HCT116 (cell line): ENCODE measurements at regions not wholly inside any gene's neighbourhood (a gene's known extent, or its start where the extent isn't known, plus 50 kb on each side); places are given as distances from the start of the nearest gene placed in this dataset.

Experiments
- ATAC-seq: fragments of 200-7000 bp; cut with Tn5 transposase; 2 replicates; pipeline ENCODE4 v1.9.1; 2020; ENCODE audit warnings: mild to moderate bottlenecking, moderate library complexity
- BruUV-seq: library from RNA; stranded (reverse); fragments of 400-500 nt; replicated peaks from 2 replicates; lab custom pipeline; 2021; lab: Mats Ljungman, UMichigan
- CTCF ChIA-PET: fragments of 300-600 bp; sonication (Branson Sonifier 250); formaldehyde crosslinking; loops from one replicate; lab custom pipeline; 2021; ENCODE audit warnings: antibody characterized with exemption; lab: Charles Lee
- POLR2A ChIA-PET: fragments of 300-600, 350-600 bp; sonication (Branson Sonifier 250); formaldehyde crosslinking; loops from one replicate; lab custom pipeline; 2021; ENCODE audit warnings: antibody characterized with exemption; lab: Charles Lee
- RAD21 ChIA-PET, 2 experiments: fragments of 300-600 bp; sonication (Branson Sonifier 250); formaldehyde crosslinking; loops; one replicate each; lab custom pipeline; 2023; ENCODE audit warnings: low total read pairs in 2 of 2; ENCODE audit not compliant: uncharacterized antibody in 2 of 2, unreplicated experiment in 2 of 2, low non-redundant PET in 1 of 2; lab: Charles Lee
- DNase-seq: peaks from one replicate; pipeline ENCODE4 v3.0.0-alpha.2; 2010; ENCODE audit warnings: low read depth, low spot score
- H2AFZ ChIP-seq: fragments of 200-600 bp; shearing (Covaris generic), sonication (generic); 2 replicates; pipeline ENCODE4 v1.6.1; 2017; ENCODE audit warnings: low read depth, mixed run types, mixed read lengths, antibody characterized with exemption, low read length; ENCODE audit not compliant: poor library complexity, severe bottlenecking
- H3K27ac ChIP-seq: 2 replicates; pipeline ENCODE4 v1.5.1; 2012; ENCODE audit warnings: low read depth, low read length
- H3K27me3 ChIP-seq: fragments of 200-600 bp; sonication (generic); 2 replicates; pipeline ENCODE4 v1.6.1; 2016; ENCODE audit warnings: mixed run types, low read length, mixed read lengths; ENCODE audit not compliant: insufficient read depth
- H3K36me3 ChIP-seq, 2 experiments: fragments of 200-500 bp in 1 of 2; fragments of 200-600 bp in 1 of 2; sonication (Bioruptor generic) in 1 of 2; sonication (generic) in 1 of 2; 2 replicates each; pipeline versions ENCODE4 v1.5.1 to v1.6.1; 2014 to 2016; ENCODE audit warnings: low read length in 2 of 2, inconsistent platforms in 1 of 2, mixed read lengths in 1 of 2, mixed run types in 1 of 2; ENCODE audit not compliant: insufficient read depth in 2 of 2, control insufficient read depth in 1 of 2
- H3K4me1 ChIP-seq, 2 experiments: fragments of 200-600 bp in 1 of 2; sonication (generic) in 1 of 2; 2 replicates each; pipeline versions ENCODE4 v1.5.1 to v1.6.1; 2012 to 2017; ENCODE audit warnings: low read length in 2 of 2, inconsistent platforms in 1 of 2, mild to moderate bottlenecking in 1 of 2, mixed read lengths in 1 of 2, mixed run types in 1 of 2, moderate library complexity in 1 of 2; ENCODE audit not compliant: insufficient read depth in 2 of 2, control insufficient read depth in 1 of 2
- H3K4me2 ChIP-seq: fragments of 200-600 bp; sonication (generic); 2 replicates; pipeline ENCODE4 v1.6.1; 2017; ENCODE audit warnings: mixed run types, low read length, mixed read lengths
- H3K4me3 ChIP-seq, 2 experiments: fragments of 200-600 bp in 1 of 2; sonication (generic) in 1 of 2; replicated peaks in 1 of 2; 2 replicates each; pipeline ENCODE4 v1.5.1; 2011 to 2016; ENCODE audit warnings: low read length in 2 of 2, control low read depth in 1 of 2, low read depth in 1 of 2, mild to moderate bottlenecking in 1 of 2, mixed read lengths in 1 of 2, mixed run types in 1 of 2
- H3K79me2 ChIP-seq: fragments of 200-600 bp; sonication (generic); 2 replicates; pipeline ENCODE4 v1.6.1; 2017; ENCODE audit warnings: mild to moderate bottlenecking, mixed run types, low read length, moderate library complexity, mixed read lengths; ENCODE audit not compliant: insufficient read depth
- H3K9ac ChIP-seq: fragments of 200-600 bp; sonication (generic); 2 replicates; pipeline ENCODE4 v1.6.1; 2016; ENCODE audit warnings: low read length, mixed read lengths
- H3K9me2 ChIP-seq: fragments of 200-600 bp; sonication (generic), shearing (Covaris generic); 2 replicates; pipeline ENCODE4 v1.6.1; 2017; ENCODE audit warnings: mixed run types, mild to moderate bottlenecking, moderate library complexity; ENCODE audit not compliant: insufficient read depth
- H3K9me3 ChIP-seq, 2 experiments: fragments of 200-500 bp in 1 of 2; fragments of 200-600 bp in 1 of 2; sonication (Bioruptor generic) in 1 of 2; sonication (generic) in 1 of 2; 2 replicates each; pipeline ENCODE4 v1.6.1; 2014 to 2017; ENCODE audit warnings: low read length in 2 of 2, mixed read lengths in 2 of 2, inconsistent platforms in 1 of 2, low read depth in 1 of 2, mild to moderate bottlenecking in 1 of 2, mixed run types in 1 of 2, moderate library complexity in 1 of 2; ENCODE audit not compliant: control insufficient read depth in 1 of 2, insufficient read depth in 1 of 2
- H4K20me1 ChIP-seq: fragments of 200-600 bp; sonication (generic), shearing (Covaris generic); 2 replicates; pipeline ENCODE4 v1.6.1; 2017; ENCODE audit warnings: mixed run types, mild to moderate bottlenecking, moderate library complexity; ENCODE audit not compliant: insufficient read depth
- CEBPB ChIP-seq: IDR thresholded peaks from 2 replicates; pipeline ENCODE4 v1.6.1; 2012; ENCODE audit warnings: low read depth
- EGR1 ChIP-seq: IDR thresholded peaks from 2 replicates; pipeline ENCODE4 v1.6.1; 2012; ENCODE audit warnings: low read depth
- EZH2 ChIP-seq: fragments of 200-600 bp; sonication (generic); IDR thresholded peaks from 2 replicates; pipeline ENCODE4 v1.6.1; 2017; ENCODE audit warnings: antibody characterized with exemption, mixed run types
- JUND ChIP-seq: IDR thresholded peaks from 2 replicates; pipeline ENCODE4 v1.6.1; 2012
- RAD21 ChIP-seq: IDR thresholded peaks from 2 replicates; pipeline ENCODE4 v1.6.1; 2012; ENCODE audit warnings: low read depth, mild to moderate bottlenecking
- SIN3A ChIP-seq: IDR thresholded peaks from 2 replicates; pipeline ENCODE4 v1.6.1; 2012; ENCODE audit warnings: low read depth
- SRF ChIP-seq: IDR thresholded peaks from 2 replicates; pipeline ENCODE4 v1.6.1; 2012; ENCODE audit warnings: low read depth
- TCF7L2 ChIP-seq: IDR thresholded peaks from 2 replicates; pipeline ENCODE4 v1.7.0; 2011; ENCODE audit warnings: borderline replicate concordance, inconsistent platforms; ENCODE audit not compliant: insufficient read depth, insufficient read length; ENCODE audit errors: extremely low read depth
- ZNF274 ChIP-seq: fragments of 200-500 bp; sonication (Bioruptor generic); IDR thresholded peaks from 2 replicates; pipeline ENCODE4 v1.6.1; 2014; ENCODE audit warnings: mild to moderate bottlenecking, low read depth, low read length, inconsistent platforms
- intact Hi-C: fragments of 100-400 bp; cut with micrococcal nuclease; formaldehyde crosslinking; loops from 2 replicates; pipeline ENCODE4 v1.10.0; 2022
- TF ChIP-seq, protein P1 (sequence below): IDR thresholded peaks from 2 replicates; pipeline ENCODE4 v1.6.1; 2012
- TF ChIP-seq, protein P2 (sequence below): IDR thresholded peaks from 2 replicates; pipeline ENCODE4 v1.6.1; 2011; ENCODE audit warnings: mild to moderate bottlenecking, low read length, moderate library complexity; ENCODE audit not compliant: insufficient replicate concordance; ENCODE audit errors: extremely low read depth

DNA sequence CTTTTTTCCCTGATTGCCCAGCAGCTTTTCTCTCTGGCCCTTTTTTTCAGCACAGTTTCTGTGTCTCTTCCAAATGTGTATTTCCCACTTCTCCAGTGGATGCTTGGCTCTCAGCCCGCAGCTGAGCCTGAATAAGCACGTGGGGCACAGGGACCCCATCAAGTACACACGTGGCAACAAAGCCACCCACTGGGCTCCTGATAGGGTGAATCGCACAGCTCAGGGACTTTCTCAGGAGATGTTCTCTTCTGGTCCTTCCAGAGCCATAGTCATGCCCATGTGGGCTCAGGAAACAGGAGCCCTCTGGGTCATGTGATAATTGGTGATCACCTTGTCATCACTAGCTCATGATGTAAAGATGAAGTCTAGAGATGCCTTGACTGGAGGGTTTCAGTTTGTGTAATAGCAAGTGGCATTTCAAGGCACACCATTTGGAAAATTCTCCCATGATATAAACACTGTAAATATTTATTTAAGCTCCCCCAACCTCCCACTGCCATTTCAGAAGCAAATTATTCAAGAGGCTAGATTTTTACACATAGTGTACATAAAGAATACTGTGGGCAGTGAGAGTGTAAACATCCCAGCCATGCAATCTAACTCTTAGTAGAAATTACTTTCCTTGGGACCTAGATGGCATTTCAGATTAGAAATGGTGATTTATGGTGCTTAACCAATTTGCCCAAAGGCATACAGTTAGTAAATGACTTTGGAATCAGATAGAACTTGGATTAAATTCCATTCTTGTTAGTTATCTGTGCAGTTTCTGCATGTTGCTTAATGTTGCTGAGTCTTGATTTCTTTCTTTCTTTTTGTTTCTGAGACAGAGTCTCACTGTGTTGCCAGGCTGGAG is 597.5 kb downstream of the SLC4A3 start (continued):
- TF ChIP-seq SRF: no peak

DNA sequence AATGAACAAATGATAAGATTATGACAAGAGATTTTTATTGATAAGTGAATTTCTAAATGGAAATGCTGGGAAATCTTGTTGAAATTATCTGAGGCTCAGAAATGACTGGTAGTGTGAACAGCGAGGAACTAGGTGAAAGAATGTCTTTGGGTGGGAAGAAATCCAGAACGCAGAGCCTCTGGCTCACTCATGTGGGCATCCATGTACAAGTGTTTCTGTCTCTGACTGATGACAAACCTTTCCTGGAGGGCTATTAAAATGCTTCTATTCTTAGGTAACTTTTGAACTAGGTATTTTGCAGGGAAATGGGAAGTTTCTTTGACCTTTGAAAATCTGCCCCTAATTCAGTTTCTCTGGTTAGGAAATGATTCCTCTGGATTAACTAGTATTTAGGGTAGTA is 598.6 kb downstream of the SLC4A3 start:
- Histone ChIP-seq H3K9ac (no peak overlapping the region), H3K4me1 (peaks cover 52 to 68% of the 10 kb centered on the region in 2 experiments), H3K9me2 (no peaks in the 10 kb centered on the region), H3K4me2 (peak overlapping the region; percentile 2; the same call in 1 of the 2 replicates), H4K20me1 (no peaks in the 10 kb centered on the region), H3K79me2 (no peaks in the 10 kb centered on the region), H3K4me3 (no peak overlapping the region), H3K36me3 (no peaks in the 10 kb centered on the region), H3K27ac (peak overlapping the region; percentile 94; the same call in 1 of the 2 replicates), H3K27me3 (no peaks in the 10 kb centered on the region), H3K9me3 (no peaks in the 10 kb centered on the region), H2AFZ (no peak overlapping the region)
- no peak for ATAC-seq
- ChIA-PET POLR2A (no interaction called here), RAD21 (no interaction called here), CTCF (no interaction called here)
- intact Hi-C loops: no loop called here
- BruUV-seq: no TSS peak
- DNase-seq: no peak
- TF ChIP-seq TCF7L2 (no peak), ZNF274 (no peak), SIN3A (no peak), EZH2 (no peak), RAD21 (no peak), CEBPB (no peak), EGR1 (no peak), JUND (no peak)
- TF ChIP-seq, protein P1, sequence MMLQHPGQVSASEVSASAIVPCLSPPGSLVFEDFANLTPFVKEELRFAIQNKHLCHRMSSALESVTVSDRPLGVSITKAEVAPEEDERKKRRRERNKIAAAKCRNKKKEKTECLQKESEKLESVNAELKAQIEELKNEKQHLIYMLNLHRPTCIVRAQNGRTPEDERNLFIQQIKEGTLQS: no peak
- TF ChIP-seq, protein P2, sequence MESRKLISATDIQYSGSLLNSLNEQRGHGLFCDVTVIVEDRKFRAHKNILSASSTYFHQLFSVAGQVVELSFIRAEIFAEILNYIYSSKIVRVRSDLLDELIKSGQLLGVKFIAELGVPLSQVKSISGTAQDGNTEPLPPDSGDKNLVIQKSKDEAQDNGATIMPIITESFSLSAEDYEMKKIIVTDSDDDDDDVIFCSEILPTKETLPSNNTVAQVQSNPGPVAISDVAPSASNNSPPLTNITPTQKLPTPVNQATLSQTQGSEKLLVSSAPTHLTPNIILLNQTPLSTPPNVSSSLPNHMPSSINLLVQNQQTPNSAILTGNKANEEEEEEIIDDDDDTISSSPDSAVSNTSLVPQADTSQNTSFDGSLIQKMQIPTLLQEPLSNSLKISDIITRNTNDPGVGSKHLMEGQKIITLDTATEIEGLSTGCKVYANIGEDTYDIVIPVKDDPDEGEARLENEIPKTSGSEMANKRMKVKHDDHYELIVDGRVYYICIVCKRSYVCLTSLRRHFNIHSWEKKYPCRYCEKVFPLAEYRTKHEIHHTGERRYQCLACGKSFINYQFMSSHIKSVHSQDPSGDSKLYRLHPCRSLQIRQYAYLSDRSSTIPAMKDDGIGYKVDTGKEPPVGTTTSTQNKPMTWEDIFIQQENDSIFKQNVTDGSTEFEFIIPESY: no peak
